Prostate gland (tissue), 2 donors: ENCODE measurements at regions not wholly inside any gene's neighbourhood (a gene's known extent, or its start where the extent isn't known, plus 50 kb on each side); places are given as distances from the start of the nearest gene placed in this dataset.

Experiments used
- CTCF ChIP-seq, 4 experiments: fragments of 200-600 bp in 2 of 4; fragments of 450-650 bp in 2 of 4; sonication (generic) in 2 of 4; IDR thresholded peaks; 1 replicate in 3 of 4; 2 replicates in 1 of 4; pipeline ENCODE4 v1.5.1; 2016 to 2019; ENCODE audit warnings: antibody characterized with exemption in 4 of 4, mild to moderate bottlenecking in 2 of 4, moderate library complexity in 2 of 4
- POLR2A ChIP-seq: fragments of 450-650 bp; IDR thresholded peaks from one replicate; pipeline ENCODE4 v1.6.1; 2016; ENCODE audit warnings: antibody characterized with exemption, mild to moderate bottlenecking

DNA sequence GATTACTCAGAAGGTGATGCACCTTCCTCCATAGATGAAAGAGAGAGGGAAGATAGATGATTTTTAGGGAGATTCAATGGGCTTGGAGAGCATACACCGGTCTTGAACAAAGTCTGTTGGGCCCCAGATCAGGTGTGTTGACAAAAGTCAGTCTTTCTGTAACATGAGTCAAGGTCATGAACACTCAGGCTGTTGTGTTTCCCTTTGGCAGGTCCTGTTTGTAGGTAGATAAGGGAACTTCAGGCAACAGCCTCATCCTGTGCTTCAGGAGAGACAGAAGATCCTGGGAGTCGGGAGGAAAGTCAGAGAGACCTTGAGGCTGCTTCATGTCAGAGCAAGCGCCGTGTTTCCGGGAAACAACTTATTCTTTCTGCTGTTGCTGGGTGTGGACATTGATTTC lies 703.1 kb downstream of the BRD1 start:
- TF ChIP-seq CTCF (IDR thresholded peaks at IDR 0.05), result no peak
- no peak for TF ChIP-seq POLR2A
